AG10803 (cell line): ENCODE measurements at regions not wholly inside any gene's neighbourhood (a gene's known extent, or its start where the extent isn't known, plus 50 kb on each side); places are given as distances from the start of the nearest gene placed in this dataset.
"Not testable (repeated sequence)": the region's sequence is repeated elsewhere in the genome, so short reads cannot be mapped to it uniquely, and the experiment has no call there.

Source experiments
- DNase-seq: peaks from one replicate; pipeline ENCODE4 v3.0.0; 2010; ENCODE audit warnings: low read depth
- H3K4me3 ChIP-seq: 2 replicates; pipeline ENCODE4 v1.5.1; 2011; ENCODE audit warnings: mild to moderate bottlenecking, low read length, control low read depth
- TF ChIP-seq, protein P1 (sequence below): conservative IDR thresholded peaks from 2 replicates; pipeline ENCODE4 v1.5.1; 2011; ENCODE audit warnings: mild to moderate bottlenecking, low read length, control low read depth, inconsistent platforms

DNA sequence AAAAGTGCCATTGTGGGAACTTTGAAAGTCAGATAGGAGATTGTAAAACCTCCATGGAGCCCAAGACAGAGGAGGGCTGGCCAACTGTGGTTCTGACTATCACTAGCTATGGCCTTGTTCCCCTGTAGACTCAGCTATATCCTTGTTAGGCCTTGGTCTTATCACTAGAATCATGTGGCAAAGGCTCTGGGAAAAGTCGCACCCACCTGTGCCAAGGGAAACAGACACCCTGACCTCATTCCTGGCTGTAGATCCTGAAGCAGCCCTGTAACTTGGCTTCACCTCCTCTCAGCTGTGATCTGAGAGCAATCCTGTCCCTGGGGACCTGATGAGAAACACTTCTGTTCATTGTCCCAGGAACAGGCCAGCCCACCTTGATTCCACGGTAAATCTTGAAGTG is 566.2 kb downstream of the TMEM135 start:
- TF ChIP-seq, protein P1, sequence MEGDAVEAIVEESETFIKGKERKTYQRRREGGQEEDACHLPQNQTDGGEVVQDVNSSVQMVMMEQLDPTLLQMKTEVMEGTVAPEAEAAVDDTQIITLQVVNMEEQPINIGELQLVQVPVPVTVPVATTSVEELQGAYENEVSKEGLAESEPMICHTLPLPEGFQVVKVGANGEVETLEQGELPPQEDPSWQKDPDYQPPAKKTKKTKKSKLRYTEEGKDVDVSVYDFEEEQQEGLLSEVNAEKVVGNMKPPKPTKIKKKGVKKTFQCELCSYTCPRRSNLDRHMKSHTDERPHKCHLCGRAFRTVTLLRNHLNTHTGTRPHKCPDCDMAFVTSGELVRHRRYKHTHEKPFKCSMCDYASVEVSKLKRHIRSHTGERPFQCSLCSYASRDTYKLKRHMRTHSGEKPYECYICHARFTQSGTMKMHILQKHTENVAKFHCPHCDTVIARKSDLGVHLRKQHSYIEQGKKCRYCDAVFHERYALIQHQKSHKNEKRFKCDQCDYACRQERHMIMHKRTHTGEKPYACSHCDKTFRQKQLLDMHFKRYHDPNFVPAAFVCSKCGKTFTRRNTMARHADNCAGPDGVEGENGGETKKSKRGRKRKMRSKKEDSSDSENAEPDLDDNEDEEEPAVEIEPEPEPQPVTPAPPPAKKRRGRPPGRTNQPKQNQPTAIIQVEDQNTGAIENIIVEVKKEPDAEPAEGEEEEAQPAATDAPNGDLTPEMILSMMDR: no peak
- H3K4me3 ChIP-seq: no peak overlapping the region
- no peak for DNase-seq

DNA sequence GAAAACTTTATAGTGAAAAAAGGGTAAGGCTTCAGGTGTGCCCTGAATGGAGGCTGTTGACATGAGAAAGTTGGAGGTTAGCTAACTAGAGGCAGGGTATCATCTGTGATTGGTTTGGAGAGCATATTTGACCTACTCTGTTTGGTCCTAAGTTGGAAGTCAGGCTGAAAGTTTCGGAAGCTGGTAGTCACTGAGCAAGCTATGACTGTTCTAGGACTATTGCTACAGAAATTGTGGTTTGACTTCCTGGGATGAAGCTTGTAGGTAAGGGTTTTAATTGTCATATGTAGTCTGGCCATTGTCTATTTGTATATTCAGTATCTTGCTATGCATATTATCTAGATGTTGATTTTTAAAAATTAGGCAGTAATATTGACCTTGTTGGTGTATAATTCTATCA is 565.0 kb downstream of the TMEM135 start:
- TF ChIP-seq, protein P1: no peak
- no peak for DNase-seq
- H3K4me3 ChIP-seq: no peak overlapping the region

DNA sequence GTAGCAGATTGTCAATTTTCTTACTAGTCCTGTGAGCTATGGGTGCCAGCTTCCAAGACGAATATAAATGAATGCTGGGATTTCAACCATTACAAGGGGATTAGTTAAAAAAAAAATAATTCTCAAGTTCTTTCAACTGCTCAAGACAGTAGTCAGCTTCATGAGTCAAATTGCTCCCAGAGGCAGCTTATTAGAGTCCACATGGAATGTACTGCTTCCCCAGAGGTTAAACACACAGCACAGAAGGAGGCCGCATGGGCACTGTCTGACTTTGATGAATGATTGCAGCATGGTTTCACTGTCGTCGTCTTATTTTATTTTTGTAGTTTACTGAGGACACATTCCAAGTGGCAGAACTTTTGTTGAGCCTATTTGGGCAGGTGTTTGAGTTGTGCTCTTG is 563.2 kb downstream of the TMEM135 start:
- DNase-seq: peak; percentile 4
- TF ChIP-seq, protein P1: no peak
- H3K4me3 ChIP-seq: no peak overlapping the region

DNA sequence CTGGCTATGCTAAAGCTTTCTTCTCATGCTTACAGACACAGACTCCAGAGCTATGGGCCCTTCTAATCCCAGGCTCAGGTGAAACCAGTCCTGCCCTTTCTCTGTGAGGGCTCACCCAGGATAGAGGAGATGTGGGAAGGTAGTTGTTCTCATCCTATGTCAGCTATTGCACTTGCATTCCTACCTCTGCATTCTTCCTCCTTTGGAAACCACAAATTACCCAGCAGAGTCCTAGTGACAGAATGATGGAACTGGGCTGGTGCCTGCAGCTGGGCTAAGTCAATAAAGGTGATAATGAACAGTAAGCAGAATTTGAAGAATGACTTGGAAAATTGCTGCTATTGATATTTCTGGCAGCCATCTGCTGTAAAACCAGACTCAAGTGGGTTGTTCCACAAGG is 560.0 kb downstream of the TMEM135 start:
- TF ChIP-seq, protein P1: no peak
- no peak overlapping the region for H3K4me3 ChIP-seq
- DNase-seq: no peak

DNA sequence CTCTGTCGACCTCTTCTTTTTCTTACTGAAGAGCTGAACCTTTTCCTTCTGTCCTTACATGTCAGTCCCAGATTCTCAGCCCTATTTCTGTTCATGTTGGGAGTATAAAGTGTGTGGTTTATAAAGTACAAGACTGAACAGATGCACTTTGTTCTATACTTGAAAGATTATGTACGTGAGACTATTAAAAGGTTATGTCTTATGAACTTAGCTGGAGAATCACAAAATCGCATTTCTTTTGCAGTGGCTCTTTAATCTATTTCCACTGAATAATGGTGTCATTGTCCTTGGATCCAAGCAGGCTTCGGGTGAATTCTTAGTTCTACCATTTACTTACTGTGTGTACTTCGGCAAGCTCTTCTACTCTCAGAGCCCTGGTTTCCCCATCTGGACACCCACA is 558.4 kb downstream of the TMEM135 start:
- H3K4me3 ChIP-seq: no peak overlapping the region
- DNase-seq: no peak
- TF ChIP-seq, protein P1: no peak

DNA sequence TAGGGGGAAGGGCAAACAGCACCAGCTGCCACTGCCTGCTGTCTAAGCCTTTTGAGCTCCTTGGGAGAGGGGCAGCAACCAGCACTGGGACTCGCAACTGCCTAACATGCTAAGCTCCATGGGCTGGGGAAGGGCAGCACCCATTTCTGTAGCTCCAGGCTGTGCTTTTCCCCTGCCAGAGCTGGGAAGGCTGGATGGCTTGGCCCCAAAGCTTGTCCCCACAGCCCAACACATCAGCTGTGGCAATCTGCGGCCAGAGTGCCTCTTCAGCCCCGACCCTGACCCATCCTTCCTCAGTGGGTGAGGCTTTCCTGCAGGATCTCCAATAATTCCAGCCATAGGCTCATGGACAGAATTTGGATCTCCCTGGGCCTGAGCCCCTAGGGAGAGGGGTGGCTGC is 551.3 kb downstream of the TMEM135 start:
- H3K4me3 ChIP-seq: no peak overlapping the region
- TF ChIP-seq, protein P1: no peak
- no peak for DNase-seq

DNA sequence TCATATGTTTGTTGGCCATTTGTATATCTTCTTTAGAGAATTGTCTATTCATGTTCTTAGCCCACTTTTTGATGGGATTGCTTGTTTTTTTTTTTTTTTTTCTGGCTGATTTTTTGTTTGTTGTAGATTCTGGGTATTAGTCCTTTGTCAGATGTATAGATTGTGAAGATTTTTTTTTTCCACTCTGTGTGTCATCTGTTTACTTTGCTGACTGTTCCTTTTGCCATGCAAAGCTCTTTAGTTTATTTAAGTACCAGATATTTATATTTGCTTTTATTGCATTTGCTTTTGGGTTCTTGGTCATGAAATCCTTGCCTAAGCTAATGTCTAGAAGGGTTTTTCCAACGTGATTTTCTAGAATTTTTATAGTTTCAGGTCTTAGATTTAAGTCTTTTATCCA is 547.9 kb downstream of the TMEM135 start:
- not testable (repeated sequence) for DNase-seq, H3K4me3 ChIP-seq

DNA sequence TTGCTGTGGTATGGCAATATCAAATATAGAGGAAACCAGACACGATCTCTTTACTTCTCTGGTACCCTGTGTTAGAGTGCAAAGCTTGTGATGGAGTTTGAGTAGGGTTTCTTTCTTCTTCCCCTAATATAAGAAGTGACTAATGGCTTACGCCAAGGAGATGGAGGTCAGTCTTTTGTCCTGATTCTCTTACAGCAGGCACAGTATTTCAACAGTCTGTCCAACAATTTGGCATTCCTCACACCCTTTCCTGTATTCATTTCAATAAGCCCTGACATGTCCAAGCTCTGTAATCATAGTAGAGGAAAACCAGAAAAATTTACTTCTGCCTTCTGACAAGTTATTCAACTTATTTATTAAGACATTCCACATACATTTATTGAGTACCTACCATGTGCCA is 546.2 kb downstream of the TMEM135 start:
- TF ChIP-seq, protein P1: no peak
- no peak overlapping the region for H3K4me3 ChIP-seq
- no peak for DNase-seq
